H1 (cell line): ENCODE measurements at regions not wholly inside any gene's neighbourhood (a gene's known extent, or its start where the extent isn't known, plus 50 kb on each side); places are given as distances from the start of the nearest gene placed in this dataset.

Experiments used
- ATF3 ChIP-seq: IDR thresholded peaks from 2 replicates; pipeline ENCODE4 v1.6.1; 2011; ENCODE audit warnings: low read depth, mild to moderate bottlenecking, low read length; ENCODE audit not compliant: insufficient read depth
- CHD7 ChIP-seq: fragments of 300-600 bp; sonication (generic); IDR thresholded peaks from 2 replicates; pipeline ENCODE4 v1.7.1; 2012; ENCODE audit warnings: low read length, moderate library complexity, mild to moderate bottlenecking, inconsistent platforms; ENCODE audit not compliant: insufficient replicate concordance
- HDAC2 ChIP-seq, 2 experiments: fragments of 300-600 bp in 1 of 2; sonication (generic) in 1 of 2; IDR thresholded peaks; 2 replicates each; pipeline ENCODE4 v1.6.1; 2011 to 2012; ENCODE audit warnings: low read depth in 2 of 2, low read length in 2 of 2, mild to moderate bottlenecking in 2 of 2, moderate library complexity in 2 of 2, borderline replicate concordance in 1 of 2, inconsistent platforms in 1 of 2
- HDAC6 ChIP-seq: IDR thresholded peaks from one replicate; pipeline ENCODE4 v1.7.1; 2012; ENCODE audit warnings: low read depth, mild to moderate bottlenecking, inconsistent platforms, low read length, moderate library complexity
- KDM5A ChIP-seq: fragments of 200-600 bp; IDR thresholded peaks from 2 replicates; pipeline ENCODE4 v1.7.1; 2012; ENCODE audit warnings: mild to moderate bottlenecking, low read length, inconsistent platforms, mixed read lengths
- NANOG ChIP-seq: IDR thresholded peaks from 2 replicates; pipeline ENCODE4 v1.6.1; 2011; ENCODE audit warnings: low read length, low read depth, mild to moderate bottlenecking, inconsistent platforms; ENCODE audit not compliant: insufficient read depth, poor library complexity, severe bottlenecking
- RAD21 ChIP-seq, 2 experiments: IDR thresholded peaks in 1 of 2; conservative IDR thresholded peaks in 1 of 2; 2 replicates each; pipeline ENCODE4 v1.6.1; 2011; ENCODE audit warnings: low read depth in 2 of 2, low read length in 2 of 2, improper control_type of control experiment in 1 of 2, inconsistent platforms in 1 of 2, mild to moderate bottlenecking in 1 of 2, moderate library complexity in 1 of 2
- SP4 ChIP-seq: IDR thresholded peaks from 2 replicates; pipeline ENCODE4 v1.6.1; 2012; ENCODE audit warnings: low read length, inconsistent platforms
- TEAD4 ChIP-seq: IDR thresholded peaks from 2 replicates; pipeline ENCODE4 v1.6.1; 2012; ENCODE audit warnings: low read depth, low read length, inconsistent platforms, mixed read lengths

GRCh38 chr4:66956852-66957251 lies 588.5 kb downstream of the CENPC start (continued):
- TF ChIP-seq CHD7 (no peak), TEAD4 (no peak), HDAC6 (no peak), SP4 (no peak), ATF3 (no peak), KDM5A (no peak), NANOG (no peak), HDAC2 (IDR thresholded peaks at IDR 0.05; ENCODE audit: borderline replicate concordance in 1 of 2, low read depth in 2 of 2, low read length in 2 of 2) (no peak), RAD21 (IDR thresholded peaks at IDR 0.05 in 1 of 2, conservative IDR thresholded peaks at IDR 0.05 in 1 of 2; ENCODE audit: low read depth in 2 of 2, low read length in 2 of 2) (no peak)
